22Rv1 (cell line): ENCODE measurements at regions not wholly inside any gene's neighbourhood (a gene's known extent, or its start where the extent isn't known, plus 50 kb on each side); places are given as distances from the start of the nearest gene placed in this dataset.

Experiments
- CTCF ChIP-seq: fragments of 450-650 bp; IDR thresholded peaks from 2 replicates; pipeline ENCODE4 v1.5.1; 2017; ENCODE audit warnings: mild to moderate bottlenecking
- ZFX ChIP-seq: fragments of 450-650 bp; IDR thresholded peaks from 2 replicates; pipeline ENCODE4 v1.6.1; 2017; ENCODE audit warnings: antibody characterized with exemption, borderline replicate concordance

- TF ChIP-seq CTCF = no peak
- TF ChIP-seq ZFX = no peak
Measured at GRCh38 chr18:22486667-22487066, 69.0 kb upstream of the CTAGE1 start.
